ENCODE measurements at regions not wholly inside any gene's neighbourhood (a gene's known extent, or its start where the extent isn't known, plus 50 kb on each side); places are given as distances from the start of the nearest gene placed in this dataset.

- Histone ChIP-seq H3K4me3 (ENCODE audit: low read depth in 1 of 2, low read length in 2 of 2) (peak overlapping the region; percentile 57 to 71), H3K4me2 (ENCODE audit: insufficient read depth, low read length) (peak overlapping the region; percentile 85), H3K27me3 (ENCODE audit: insufficient read depth, low read length, poor library complexity) (no peaks in the 10 kb centered on the region), H3K9me3 (ENCODE audit: insufficient read depth, low read length, severe bottlenecking) (peaks cover 11% of the 10 kb centered on the region), H3K79me2 (ENCODE audit: insufficient read depth, low read length) (peaks cover 30% of the 10 kb centered on the region), H3K4me1 (ENCODE audit: insufficient read depth, low read length) (peaks cover 22% of the 10 kb centered on the region), H3K9ac (ENCODE audit: low read depth, low read length) (peak overlapping the region; percentile 69), H2AFZ (ENCODE audit: low read depth, low read length) (peak overlapping the region; percentile 87), H3K36me3 (ENCODE audit: insufficient read depth, low read length) (peaks cover 4% of the 10 kb centered on the region; the same call in 1 of the 2 replicates), H3K27ac (ENCODE audit: low read length) (peak overlapping the region; percentile 82), H4K20me1 (ENCODE audit: insufficient read depth, low read length) (no peaks in the 10 kb centered on the region)
- DNase-seq (no peak), ATAC-seq (ENCODE audit: insufficient read depth, low read depth) (peak; percentile 52)
- TF ChIP-seq EZH2 (IDR thresholded peaks at IDR 0.05; ENCODE audit: borderline replicate concordance, low read depth, low read length, severe bottlenecking): no peak
- TF ChIP-seq CTCF (IDR thresholded peaks at IDR 0.05; ENCODE audit: borderline replicate concordance, extremely low read depth, low read length, poor library complexity, severe bottlenecking): no peak
Observed at GRCh38 chr14:85934886-85935254, 404.9 kb downstream of the FLRT2 start.

GRCh38 chr14:85934123-85934885 is 404.4 kb downstream of the FLRT2 start:
- peak; percentile 80 for DNase-seq
- H3K9ac ChIP-seq (ENCODE audit: low read depth, low read length): peak overlapping the region; percentile 69
- TF ChIP-seq EZH2 (IDR thresholded peaks at IDR 0.05; ENCODE audit: borderline replicate concordance, low read depth, low read length, severe bottlenecking) (no peak), CTCF (IDR thresholded peaks at IDR 0.05; ENCODE audit: borderline replicate concordance, extremely low read depth, low read length, poor library complexity, severe bottlenecking) (no peak)

GRCh38 chr14:85921241-85921640 is 391.3 kb downstream of the FLRT2 start:
- no peak for DNase-seq

More at GRCh38 chr14:85934123-85934885, 404.4 kb downstream of the FLRT2 start:
- Histone ChIP-seq H4K20me1 (ENCODE audit: insufficient read depth, low read length) (no peaks in the 10 kb centered on the region), H3K79me2 (ENCODE audit: insufficient read depth, low read length) (peaks cover 30% of the 10 kb centered on the region), H3K4me2 (ENCODE audit: insufficient read depth, low read length) (peak overlapping the region; percentile 85), H3K4me3 (ENCODE audit: low read depth in 1 of 2, low read length in 2 of 2) (peak overlapping the region; percentile 57 to 71), H2AFZ (ENCODE audit: low read depth, low read length) (peak overlapping the region; percentile 87), H3K36me3 (ENCODE audit: insufficient read depth, low read length) (peaks cover 4% of the 10 kb centered on the region; the same call in 1 of the 2 replicates), H3K4me1 (ENCODE audit: insufficient read depth, low read length) (peaks cover 22% of the 10 kb centered on the region), H3K9me3 (ENCODE audit: insufficient read depth, low read length, severe bottlenecking) (peaks cover 13% of the 10 kb centered on the region), H3K27me3 (ENCODE audit: insufficient read depth, low read length, poor library complexity) (no peaks in the 10 kb centered on the region), H3K27ac (ENCODE audit: low read length) (peak overlapping the region; percentile 82)
- peak; percentile 93 for ATAC-seq (ENCODE audit: insufficient read depth, low read depth)

More at GRCh38 chr14:85921241-85921640, 391.3 kb downstream of the FLRT2 start:
- Histone ChIP-seq H4K20me1 (ENCODE audit: insufficient read depth, low read length) (no peaks in the 10 kb centered on the region), H3K27me3 (ENCODE audit: insufficient read depth, low read length, poor library complexity) (no peaks in the 10 kb centered on the region), H3K4me3 (ENCODE audit: low read depth in 1 of 2, low read length in 2 of 2) (no peak overlapping the region), H3K27ac (ENCODE audit: low read length) (no peak overlapping the region), H3K4me2 (ENCODE audit: insufficient read depth, low read length) (no peak overlapping the region), H3K4me1 (ENCODE audit: insufficient read depth, low read length) (no peaks in the 10 kb centered on the region), H3K36me3 (ENCODE audit: insufficient read depth, low read length) (no peaks in the 10 kb centered on the region), H3K79me2 (ENCODE audit: insufficient read depth, low read length) (no peaks in the 10 kb centered on the region), H3K9me3 (ENCODE audit: insufficient read depth, low read length, severe bottlenecking) (no peaks in the 10 kb centered on the region), H3K9ac (ENCODE audit: low read depth, low read length) (no peak overlapping the region), H2AFZ (ENCODE audit: low read depth, low read length) (no peak overlapping the region)
- TF ChIP-seq CTCF (IDR thresholded peaks at IDR 0.05; ENCODE audit: borderline replicate concordance, extremely low read depth, low read length, poor library complexity, severe bottlenecking) (no peak), EZH2 (IDR thresholded peaks at IDR 0.05; ENCODE audit: borderline replicate concordance, low read depth, low read length, severe bottlenecking) (no peak)
- no peak for ATAC-seq (ENCODE audit: insufficient read depth, low read depth)
